ENCODE measurements at regions not wholly inside any gene's neighbourhood (a gene's known extent, or its start where the extent isn't known, plus 50 kb on each side); places are given as distances from the start of the nearest gene placed in this dataset.

- TF ChIP-seq CTCF (IDR thresholded peaks at IDR 0.05; ENCODE audit: insufficient read depth, low read length, poor library complexity, severe bottlenecking), result no peak
- TF ChIP-seq EZH2phosphoT487 (conservative IDR thresholded peaks at IDR 0.05; ENCODE audit: low read length), result no peak
Measured at GRCh38 chr1:60911966-60912697, 170.2 kb upstream of the NFIA start.

Measured in SU-DHL-6 (cell line).